ENCODE measurements at regions not wholly inside any gene's neighbourhood (a gene's known extent, or its start where the extent isn't known, plus 50 kb on each side); places are given as distances from the start of the nearest gene placed in this dataset.

DNA sequence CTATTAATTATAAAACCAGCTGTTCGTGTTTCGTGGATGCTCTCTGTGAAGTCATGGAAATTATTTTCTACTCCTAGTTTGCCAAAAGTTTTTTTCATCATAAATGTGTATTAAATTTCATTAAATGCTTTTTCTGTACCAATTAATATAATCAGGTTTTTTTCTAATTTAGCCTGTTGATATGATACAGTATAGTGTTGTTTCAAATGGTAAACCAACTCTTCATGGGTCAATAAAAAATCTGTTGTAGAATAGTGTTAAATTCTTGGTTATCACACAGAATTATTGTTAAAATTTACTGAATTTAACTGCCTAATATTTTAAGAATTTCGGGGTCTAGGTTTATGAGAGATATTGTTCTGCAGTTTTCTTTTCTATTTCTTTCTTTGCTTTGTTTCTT is 505.9 kb upstream of the MANEA start:
- Histone ChIP-seq H3K4me3 (no peak overlapping the region), H3K27ac (no peak overlapping the region)

DNA sequence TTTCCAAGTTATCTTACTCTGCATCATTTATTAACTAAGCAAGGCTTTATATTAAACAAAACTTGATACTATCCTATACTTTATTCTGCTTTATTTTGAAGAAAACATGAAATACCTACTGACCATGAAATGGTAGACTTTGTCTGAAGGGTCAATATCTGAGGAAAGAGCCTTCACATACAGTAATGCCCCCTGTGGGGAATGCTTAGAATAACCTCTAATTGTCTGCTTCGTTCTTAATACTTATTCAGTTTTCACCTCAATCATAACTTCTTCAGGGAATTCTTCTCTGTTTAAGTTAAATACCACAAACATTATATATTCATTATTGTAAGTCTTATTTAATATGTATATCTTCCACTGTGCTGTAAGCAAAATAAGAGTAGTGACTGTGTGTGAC is 498.9 kb upstream of the MANEA start:
- Histone ChIP-seq H3K4me3 (no peak overlapping the region), H3K27ac (no peak overlapping the region)

DNA sequence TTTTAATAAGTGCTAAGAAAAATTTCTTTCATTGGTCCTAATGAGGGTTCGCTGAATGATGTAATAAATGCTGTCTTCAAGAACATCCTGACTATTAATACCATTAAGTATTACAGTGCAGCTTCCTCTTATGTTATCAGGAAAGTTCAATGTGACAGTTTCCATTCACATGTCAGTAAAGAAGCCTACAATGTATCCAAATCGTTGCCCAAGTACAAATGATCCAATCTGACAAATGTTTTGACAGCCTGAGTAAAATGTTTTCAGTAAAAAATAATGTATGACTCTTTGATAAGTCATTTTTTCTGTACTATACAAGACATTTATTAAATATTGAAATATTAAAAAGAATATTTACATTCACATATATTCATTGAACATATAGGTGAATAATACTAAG is 496.1 kb upstream of the MANEA start:
- H3K4me3 ChIP-seq, result no peak overlapping the region
- H3K27ac ChIP-seq, result no peak overlapping the region

DNA sequence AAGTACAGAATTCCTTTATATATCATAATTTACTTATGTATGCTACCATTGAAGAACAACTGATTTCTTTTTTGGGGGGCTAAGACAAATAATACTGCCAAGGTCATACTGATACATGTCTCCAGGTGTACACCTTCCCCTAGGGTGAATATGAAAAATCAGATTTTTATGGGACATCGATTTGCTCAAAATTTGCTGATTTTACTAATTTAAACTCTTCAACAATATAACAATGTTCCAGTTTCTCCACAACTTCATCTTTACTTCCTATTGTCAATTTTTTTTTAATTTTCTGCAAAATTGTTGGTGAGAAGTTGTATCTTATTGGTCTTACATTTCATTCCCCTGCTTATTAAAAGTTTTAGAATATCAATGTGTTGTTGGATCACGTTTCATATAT is 495.4 kb upstream of the MANEA start:
- no peak overlapping the region for H3K4me3 ChIP-seq
- H3K27ac ChIP-seq, result no peak overlapping the region

DNA sequence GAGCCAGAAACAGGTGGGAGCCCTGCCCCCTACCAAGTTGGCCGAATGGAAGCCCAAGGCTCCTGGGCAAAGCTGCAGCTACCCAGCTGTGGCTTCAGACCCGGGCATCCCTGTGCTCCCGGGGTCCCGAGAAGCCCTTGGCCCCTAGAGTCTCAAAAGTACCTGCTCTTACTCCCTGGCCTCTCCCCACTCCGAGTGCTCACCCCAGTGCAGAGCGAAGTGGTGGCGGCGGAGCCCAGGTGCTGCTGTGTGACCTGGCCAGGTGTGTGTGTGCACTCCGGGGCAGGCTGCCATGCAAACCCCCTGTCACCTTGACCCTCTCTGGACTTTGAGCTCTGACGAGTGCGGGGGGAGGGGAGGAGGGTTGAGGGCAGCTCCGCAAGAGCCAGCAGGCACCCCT is 493.8 kb upstream of the MANEA start:
- H3K4me3 ChIP-seq, result no peak overlapping the region

DNA sequence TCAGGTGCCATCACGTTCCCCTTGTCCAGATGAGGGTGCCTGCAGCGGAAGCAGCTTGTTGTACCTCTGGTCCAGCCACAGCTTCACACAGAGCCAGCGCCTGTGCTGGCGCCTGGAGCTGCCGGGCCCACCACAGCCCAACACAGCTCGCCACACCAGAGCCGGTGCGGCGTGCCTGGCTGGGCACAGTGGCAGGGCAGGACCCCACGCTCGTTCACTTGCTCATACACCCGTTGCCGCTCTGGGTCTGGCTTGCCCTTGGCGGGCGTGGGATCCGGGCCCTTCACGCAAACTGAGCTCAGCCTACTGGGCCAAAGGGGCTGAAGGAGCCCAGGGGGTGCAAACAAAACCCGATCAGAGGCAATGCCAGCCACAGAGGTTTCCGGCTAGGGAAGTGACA is 492.5 kb upstream of the MANEA start:
- no peak overlapping the region for H3K27ac ChIP-seq
- no peak overlapping the region for H3K4me3 ChIP-seq

More for the DNA sequence above, 493.8 kb upstream of the MANEA start:
- no peak overlapping the region for H3K27ac ChIP-seq

DNA sequence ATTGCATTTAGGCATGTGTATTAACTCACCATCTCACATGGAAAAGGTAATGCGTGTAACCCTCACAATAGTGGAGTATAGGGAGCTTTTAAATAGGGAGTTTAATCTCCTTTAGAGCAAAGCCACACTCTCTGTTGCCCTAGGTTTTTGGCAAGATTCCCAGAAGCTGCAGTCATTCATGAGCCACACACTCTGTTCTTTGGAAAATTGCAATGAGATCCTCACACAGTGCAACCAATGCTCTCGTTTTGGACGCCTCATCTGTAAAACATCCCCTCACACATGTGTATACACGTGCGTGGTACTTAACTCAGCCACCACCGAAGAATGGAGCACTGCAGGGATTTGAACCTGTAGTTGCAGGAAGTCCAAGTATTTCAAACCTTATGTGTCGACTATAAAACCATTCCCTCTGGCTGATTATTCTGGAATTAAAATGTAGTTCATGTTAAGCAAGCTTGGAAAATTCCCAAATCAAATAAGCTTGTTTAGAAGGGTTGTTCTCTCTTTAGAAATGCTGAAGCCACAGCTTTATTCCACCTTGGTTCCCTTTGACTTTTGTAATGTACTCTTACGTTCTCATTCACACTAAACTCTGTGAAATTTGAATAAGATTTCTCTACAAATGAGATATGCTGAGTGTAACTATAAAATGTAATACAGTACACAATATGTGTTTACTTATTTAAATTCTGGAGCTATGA is 489.8 kb upstream of the MANEA start:
- no peak overlapping the region for H3K27ac ChIP-seq
- H3K4me3 ChIP-seq, result no peak overlapping the region

DNA sequence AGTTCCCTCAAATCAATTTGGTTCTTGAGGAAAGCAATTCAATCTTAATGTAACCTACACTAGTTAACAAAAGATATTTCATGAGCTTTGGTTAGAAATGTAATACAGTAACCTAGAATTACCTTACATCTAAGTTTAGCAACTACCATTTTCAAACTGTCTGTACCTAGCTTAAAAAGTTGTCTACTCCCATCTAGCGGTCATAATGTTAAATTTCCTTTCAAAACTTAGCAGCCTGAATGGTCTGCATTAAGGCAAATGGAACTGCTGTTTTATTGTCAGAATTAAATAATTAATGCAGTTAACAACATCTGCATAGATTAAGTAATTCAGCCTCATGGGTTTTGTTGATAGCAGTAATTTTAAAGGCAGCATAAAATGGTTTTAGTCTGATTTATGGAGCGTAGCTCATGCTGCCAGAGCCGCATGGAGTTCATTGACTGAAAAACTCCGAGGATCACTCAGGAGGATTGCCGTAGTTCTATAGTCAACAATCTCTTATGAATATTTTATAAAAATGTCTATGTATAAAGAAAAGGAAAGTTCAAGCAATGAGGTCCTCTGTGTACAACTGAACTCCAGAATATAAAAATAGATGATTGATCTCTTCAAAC is 485.4 kb upstream of the MANEA start:
- Histone ChIP-seq H3K27ac (no peak overlapping the region), H3K4me3 (no peak overlapping the region)

DNA sequence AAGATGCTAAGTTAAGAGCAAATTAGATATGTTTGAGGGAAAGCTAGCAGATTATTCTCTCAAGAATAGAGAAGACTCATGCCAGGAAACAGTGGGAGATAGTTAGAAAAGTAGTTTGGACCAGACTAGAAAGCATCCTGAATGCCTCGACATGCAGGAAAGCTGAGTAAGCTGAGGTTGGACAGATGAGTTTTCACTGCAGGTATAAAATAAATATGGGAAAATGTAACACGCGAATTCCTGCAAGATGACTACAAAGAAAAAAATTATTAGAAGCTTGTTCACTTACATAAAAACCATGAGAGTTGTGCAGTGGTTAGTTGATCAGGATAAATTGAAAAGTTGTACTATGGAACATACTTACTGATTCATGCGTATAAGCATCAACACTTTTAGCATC is 484.2 kb upstream of the MANEA start:
- Histone ChIP-seq H3K27ac (no peak overlapping the region), H3K4me3 (no peak overlapping the region)

DNA sequence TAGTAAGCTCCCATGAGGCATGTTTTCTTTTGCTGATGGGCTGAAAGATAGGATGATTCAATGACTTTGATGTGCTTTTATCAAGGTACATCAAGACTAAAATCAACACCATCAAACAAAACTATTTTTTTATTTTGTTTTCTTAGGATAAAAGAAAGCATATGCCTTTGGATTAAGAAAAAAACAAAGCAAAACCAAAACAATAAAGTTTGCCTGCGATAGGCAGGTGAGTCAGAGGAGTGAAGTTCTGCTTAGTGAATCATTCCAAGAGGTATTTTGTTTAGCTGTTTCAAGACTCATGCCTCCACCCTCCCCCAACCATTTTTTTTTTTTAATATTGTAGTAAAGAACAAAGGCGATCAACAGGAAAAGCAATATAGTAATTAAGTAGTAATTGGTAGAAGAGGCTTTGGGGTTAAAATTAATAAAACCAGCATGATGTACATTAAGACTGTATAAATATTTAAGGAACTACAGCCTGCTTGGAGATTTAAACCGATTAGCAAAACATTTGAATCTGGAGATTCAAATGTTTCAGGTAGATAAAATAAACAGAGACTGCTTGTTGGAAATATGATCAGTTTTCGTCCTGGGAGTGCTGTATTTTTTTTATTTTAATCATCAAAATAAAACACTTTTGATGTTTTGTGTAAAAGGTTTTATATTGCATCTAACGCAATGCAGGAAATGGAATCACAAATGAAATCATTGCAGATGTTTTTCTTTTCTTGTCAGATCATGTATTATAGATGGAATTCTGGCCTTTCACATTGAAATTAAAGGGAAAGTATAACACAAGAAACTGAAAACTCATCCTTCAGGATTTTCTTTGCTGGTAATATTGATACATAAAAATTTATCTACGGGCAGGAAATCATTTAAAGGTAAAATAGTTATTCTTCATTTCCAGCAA is 482.3 kb upstream of the MANEA start:
- Histone ChIP-seq H3K27ac (no peak overlapping the region), H3K4me3 (no peak overlapping the region)

DNA sequence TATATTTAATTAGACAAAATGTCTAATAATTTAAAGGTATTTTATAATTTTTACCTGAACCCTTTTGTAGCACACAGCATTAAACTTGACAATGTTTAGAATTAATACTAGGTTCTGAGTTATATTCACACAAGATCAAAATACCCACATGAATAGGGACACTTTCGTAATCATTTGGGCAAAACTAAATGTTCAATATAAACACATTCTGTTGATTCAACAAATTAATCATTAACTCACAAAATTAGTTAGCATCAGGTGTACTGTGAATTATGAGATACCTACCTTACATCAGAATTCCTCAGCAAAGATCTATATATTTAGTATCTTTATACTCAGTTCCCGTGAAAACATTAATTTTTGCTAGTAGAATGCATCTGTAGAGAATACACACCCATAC is 481.5 kb upstream of the MANEA start:
- Histone ChIP-seq H3K27ac (no peak overlapping the region), H3K4me3 (no peak overlapping the region)

DNA sequence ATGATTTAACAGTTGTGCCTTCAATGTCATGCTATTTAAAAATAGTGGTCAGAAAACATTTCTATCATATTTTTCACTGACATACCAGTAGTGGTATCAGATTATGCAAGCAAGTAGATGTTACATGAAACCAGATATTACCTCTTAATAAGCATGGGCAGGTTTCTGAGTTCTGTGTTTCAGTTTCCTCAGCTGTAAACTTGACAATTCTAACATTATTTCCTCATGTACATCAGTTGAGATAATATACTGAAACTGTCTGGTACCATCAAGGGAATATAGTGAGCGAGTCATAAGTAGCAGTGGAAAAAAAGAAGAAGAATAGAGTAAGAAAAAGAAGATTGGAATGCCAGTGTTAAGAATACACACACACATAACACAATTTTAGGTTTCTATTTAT is 477.9 kb upstream of the MANEA start:
- no peak overlapping the region for H3K4me3 ChIP-seq
- no peak overlapping the region for H3K27ac ChIP-seq

DNA sequence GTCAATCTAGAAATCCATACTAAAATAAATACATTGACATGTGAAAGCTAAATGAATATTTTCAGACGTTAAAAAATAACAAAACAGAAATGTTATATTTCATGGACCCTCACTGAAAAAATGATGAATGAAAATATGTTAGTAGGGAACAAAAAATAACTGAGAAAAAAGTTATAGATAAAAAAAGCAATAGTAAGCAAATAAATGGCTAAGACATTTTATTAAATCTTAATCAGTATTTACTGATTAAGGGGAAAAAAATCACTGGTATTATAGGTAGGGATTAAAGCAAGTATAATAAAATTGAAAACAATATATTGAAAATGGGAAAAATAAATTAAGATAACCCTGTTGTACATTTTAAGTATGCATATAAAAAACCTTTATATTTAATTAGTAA is 468.1 kb upstream of the MANEA start:
- H3K27ac ChIP-seq, result no peak overlapping the region

DNA sequence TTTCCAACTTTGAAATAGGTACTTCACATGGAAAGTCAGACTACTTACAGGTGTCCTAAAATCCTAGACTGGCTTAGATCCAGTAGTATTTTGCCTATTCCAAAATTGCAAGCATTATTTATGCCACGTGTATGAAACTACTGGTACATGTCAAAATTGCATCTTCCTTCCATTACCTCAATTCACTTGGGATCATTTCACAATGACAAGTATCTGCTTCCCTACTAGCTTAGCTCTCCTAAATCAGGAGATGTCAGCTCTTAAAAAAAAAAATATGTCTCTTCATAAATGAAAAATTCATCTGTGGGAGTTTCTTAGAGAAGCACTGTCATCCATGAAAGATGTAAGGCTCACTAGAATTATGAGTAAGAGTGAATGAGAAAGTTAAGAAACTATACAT is 466.6 kb upstream of the MANEA start:
- Histone ChIP-seq H3K27ac (no peak overlapping the region), H3K4me3 (no peak overlapping the region)

More for the DNA sequence above, 468.1 kb upstream of the MANEA start:
- H3K4me3 ChIP-seq, result no peak overlapping the region

DNA sequence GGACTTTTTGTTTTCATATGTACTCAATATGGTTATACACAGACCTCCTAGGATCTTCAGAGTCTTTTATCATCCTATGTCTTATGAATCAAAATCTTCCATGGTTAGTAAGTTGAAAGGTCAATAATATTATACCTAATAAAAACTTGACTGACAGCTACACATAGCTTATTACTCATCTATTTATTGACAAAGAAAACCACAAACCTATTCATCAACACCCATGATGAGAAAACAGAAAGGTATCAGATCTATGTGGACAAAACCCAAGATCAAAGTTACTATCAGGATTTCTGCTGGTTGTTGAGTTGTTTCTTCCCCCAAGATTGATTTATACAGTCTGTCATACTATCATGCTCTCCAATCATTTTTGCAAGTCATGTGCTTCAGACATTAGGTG is 460.1 kb upstream of the MANEA start:
- Histone ChIP-seq H3K4me3 (no peak overlapping the region), H3K27ac (no peak overlapping the region)

DNA sequence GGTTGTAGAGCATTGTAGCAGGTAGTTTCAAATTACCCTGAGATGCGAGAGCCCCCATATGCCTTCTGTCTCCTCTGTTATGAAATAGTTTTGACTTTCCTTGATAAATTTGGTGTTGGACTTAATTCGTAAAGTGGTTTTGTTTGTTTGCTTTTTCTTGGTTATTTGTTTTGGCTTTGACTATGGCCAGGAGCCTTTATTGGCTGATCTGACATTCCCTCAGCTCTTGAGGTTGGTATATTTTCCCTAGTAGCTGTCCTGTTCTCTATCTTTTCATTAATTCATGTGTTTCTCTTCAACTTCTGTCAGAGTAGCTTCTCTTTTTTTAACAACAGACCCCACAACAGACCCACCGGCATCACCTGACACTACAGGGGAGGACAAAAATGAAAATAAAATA is 457.4 kb upstream of the MANEA start:
- Histone ChIP-seq H3K27ac (no peak overlapping the region), H3K4me3 (no peak overlapping the region)

DNA sequence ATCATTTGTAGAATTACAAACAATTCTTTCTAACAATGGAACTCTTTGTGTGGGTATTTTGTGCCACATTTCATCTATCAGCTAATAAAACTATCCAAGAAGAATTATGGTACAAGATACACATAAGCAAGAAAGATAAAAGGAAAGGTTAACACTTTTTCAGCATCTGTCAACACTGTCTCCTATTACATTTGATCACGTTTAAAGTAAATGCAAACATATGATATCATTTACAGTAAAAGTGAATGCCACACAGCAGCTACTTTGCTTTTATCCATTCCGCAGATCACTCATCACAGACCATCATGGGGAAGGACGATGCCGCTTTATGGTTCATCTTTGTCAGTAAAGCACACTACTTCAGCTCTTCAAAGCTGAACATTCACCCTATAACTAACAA is 456.4 kb upstream of the MANEA start:
- Histone ChIP-seq H3K4me3 (no peak overlapping the region), H3K27ac (no peak overlapping the region)

DNA sequence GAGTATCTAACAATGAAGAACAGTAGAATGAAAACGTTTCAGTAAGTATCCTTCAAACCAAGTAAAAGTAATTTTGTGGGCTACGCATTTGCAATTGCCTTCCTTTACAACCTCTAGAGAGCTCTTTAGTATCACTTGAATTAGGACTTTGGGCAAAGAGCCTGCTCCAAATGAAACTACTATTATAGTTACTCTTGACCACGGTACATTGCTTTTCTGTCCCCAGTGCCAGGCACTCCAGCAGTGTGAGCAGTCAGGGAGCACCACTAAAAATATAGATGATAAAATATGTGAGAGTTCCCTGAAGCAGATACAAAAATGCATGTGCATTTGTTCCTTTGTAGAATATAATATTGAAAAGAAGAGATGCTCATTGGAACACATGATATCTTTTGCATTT is 450.1 kb upstream of the MANEA start:
- H3K27ac ChIP-seq, result no peak overlapping the region
- H3K4me3 ChIP-seq, result no peak overlapping the region

DNA sequence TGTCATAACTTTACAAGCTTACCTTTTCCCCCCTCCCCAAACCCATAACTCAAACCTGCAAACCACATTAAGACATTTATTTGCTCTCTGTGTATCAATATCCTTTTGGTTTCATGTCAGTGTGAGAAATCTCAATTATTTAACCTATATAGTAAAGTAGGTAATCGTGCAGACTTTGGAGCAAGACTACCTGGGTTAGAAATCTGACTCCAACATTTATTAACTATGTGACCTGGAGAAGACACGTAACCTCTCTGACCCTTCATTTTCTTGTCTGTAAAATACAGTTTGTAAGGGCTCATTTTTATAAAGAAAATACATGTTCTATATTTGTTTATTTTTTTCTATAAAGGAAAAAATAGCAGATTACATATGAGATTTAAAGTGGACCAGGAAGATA is 448.9 kb upstream of the MANEA start:
- H3K27ac ChIP-seq, result no peak overlapping the region
- H3K4me3 ChIP-seq, result no peak overlapping the region

DNA sequence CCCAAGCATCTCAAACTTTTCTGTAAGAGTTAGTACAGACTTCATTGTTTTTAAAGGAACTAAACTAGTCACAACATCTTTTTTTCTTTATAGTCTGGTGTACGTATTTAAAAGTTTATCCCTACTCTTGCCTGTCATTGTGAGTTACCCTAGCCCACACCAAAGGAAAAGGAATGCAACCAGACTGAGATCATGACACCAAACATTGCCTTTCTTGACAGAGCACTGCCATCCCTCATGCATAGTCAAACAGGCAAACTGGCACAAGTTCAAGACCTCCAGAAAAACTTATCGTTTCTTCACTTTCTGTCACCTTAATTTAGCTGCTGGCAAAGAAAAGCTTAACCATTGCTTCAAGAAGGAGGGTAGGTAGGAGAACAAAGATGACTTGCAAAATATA is 448.4 kb upstream of the MANEA start:
- H3K27ac ChIP-seq, result no peak overlapping the region
- H3K4me3 ChIP-seq, result no peak overlapping the region

DNA sequence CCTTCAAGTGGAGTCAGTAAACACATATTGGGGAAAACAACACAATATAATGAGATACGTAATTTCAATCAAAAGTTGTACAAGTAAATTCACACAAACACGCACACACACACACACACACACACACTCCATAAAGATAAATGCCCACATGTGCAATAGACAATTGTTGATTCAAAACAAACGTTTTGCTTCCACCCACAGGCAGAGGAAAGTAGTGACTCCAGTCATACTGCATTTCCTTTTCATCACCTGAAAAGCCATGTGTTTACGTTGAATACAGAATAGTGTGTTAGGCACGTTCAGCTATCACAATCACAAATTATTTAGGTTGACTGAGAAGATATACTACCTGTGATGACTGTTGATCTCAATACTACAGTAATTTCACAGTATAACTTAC is 443.8 kb upstream of the MANEA start:
- Histone ChIP-seq H3K4me3 (no peak overlapping the region), H3K27ac (no peak overlapping the region)
